ENCODE measurements at regions not wholly inside any gene's neighbourhood (a gene's known extent, or its start where the extent isn't known, plus 50 kb on each side); places are given as distances from the start of the nearest gene placed in this dataset.

GRCh38 chr6:22658183-22658582 is 88.8 kb downstream of the HDGFL1 start:
- Mint-ChIP-seq H3K27ac (no peak overlapping the region), H3K27me3 (no peaks in the 10 kb centered on the region)

GRCh38 chr6:22658934-22659333 is 89.6 kb downstream of the HDGFL1 start:
- ATAC-seq, result no peak
- H3K4me1 Mint-ChIP-seq, result no peaks in the 10 kb centered on the region

More at GRCh38 chr6:22658183-22658582, 88.8 kb downstream of the HDGFL1 start:
- no peaks in the 10 kb centered on the region for H3K36me3 Mint-ChIP-seq
- ATAC-seq, result no peak
- H3K9me3 Mint-ChIP-seq, result peaks cover 9% of the 10 kb centered on the region
- H3K4me1 Mint-ChIP-seq, result no peaks in the 10 kb centered on the region
- no peak overlapping the region for H3K4me3 Mint-ChIP-seq

GRCh38 chr6:22664968-22665367 is 95.6 kb downstream of the HDGFL1 start:
- Mint-ChIP-seq H3K9me3 (peaks cover 12% of the 10 kb centered on the region), H3K27me3 (no peaks in the 10 kb centered on the region)

More at GRCh38 chr6:22658934-22659333, 89.6 kb downstream of the HDGFL1 start:
- no peak overlapping the region for H3K4me3 Mint-ChIP-seq
- H3K27ac Mint-ChIP-seq, result no peak overlapping the region
- no peaks in the 10 kb centered on the region for H3K27me3 Mint-ChIP-seq
- H3K9me3 Mint-ChIP-seq, result peaks cover 7% of the 10 kb centered on the region
- H3K36me3 Mint-ChIP-seq, result no peaks in the 10 kb centered on the region

GRCh38 chr6:22666021-22666420 is 96.7 kb downstream of the HDGFL1 start:
- Mint-ChIP-seq H3K4me1 (no peaks in the 10 kb centered on the region), H3K4me3 (no peak overlapping the region), H3K27ac (no peak overlapping the region), H3K36me3 (no peaks in the 10 kb centered on the region), H3K9me3 (peaks cover 11% of the 10 kb centered on the region), H3K27me3 (no peaks in the 10 kb centered on the region)
- ATAC-seq, result no peak

More at GRCh38 chr6:22664968-22665367, 95.6 kb downstream of the HDGFL1 start:
- Mint-ChIP-seq H3K27ac (no peak overlapping the region), H3K4me3 (no peak overlapping the region), H3K36me3 (no peaks in the 10 kb centered on the region), H3K4me1 (no peaks in the 10 kb centered on the region)
- ATAC-seq, result no peak

GRCh38 chr6:22666586-22666985 is 97.2 kb downstream of the HDGFL1 start:
- ATAC-seq, result no peak
- H3K27ac Mint-ChIP-seq, result no peak overlapping the region
- H3K9me3 Mint-ChIP-seq, result peaks cover 9% of the 10 kb centered on the region
- H3K4me3 Mint-ChIP-seq, result no peak overlapping the region
- H3K36me3 Mint-ChIP-seq, result no peaks in the 10 kb centered on the region
- no peaks in the 10 kb centered on the region for H3K27me3 Mint-ChIP-seq
- no peaks in the 10 kb centered on the region for H3K4me1 Mint-ChIP-seq

- no peak overlapping the region for H3K4me3 Mint-ChIP-seq
- no peaks in the 10 kb centered on the region for H3K36me3 Mint-ChIP-seq
- H3K4me1 Mint-ChIP-seq, result no peaks in the 10 kb centered on the region
- H3K27me3 Mint-ChIP-seq, result no peaks in the 10 kb centered on the region
- ATAC-seq, result no peak
- H3K9me3 Mint-ChIP-seq, result peaks cover 5% of the 10 kb centered on the region
- H3K27ac Mint-ChIP-seq, result no peak overlapping the region
These were observed 98.5 kb downstream of the HDGFL1 start for GRCh38 chr6:22667855-22668254.

- H3K9me3 Mint-ChIP-seq, result peaks cover 5% of the 10 kb centered on the region
- no peak overlapping the region for H3K27ac Mint-ChIP-seq
- no peaks in the 10 kb centered on the region for H3K27me3 Mint-ChIP-seq
- no peak for ATAC-seq
- no peak overlapping the region for H3K4me3 Mint-ChIP-seq
- no peaks in the 10 kb centered on the region for H3K4me1 Mint-ChIP-seq
- no peaks in the 10 kb centered on the region for H3K36me3 Mint-ChIP-seq
These were observed 98.9 kb downstream of the HDGFL1 start for GRCh38 chr6:22668307-22668706.

- Mint-ChIP-seq H3K27me3 (no peaks in the 10 kb centered on the region), H3K4me3 (no peak overlapping the region), H3K4me1 (no peaks in the 10 kb centered on the region), H3K9me3 (peaks cover 5% of the 10 kb centered on the region), H3K36me3 (no peaks in the 10 kb centered on the region), H3K27ac (no peak overlapping the region)
- ATAC-seq, result no peak
These were observed 99.4 kb downstream of the HDGFL1 start for GRCh38 chr6:22668717-22669116.

- Mint-ChIP-seq H3K36me3 (no peaks in the 10 kb centered on the region), H3K27ac (no peak overlapping the region), H3K9me3 (peaks cover 1% of the 10 kb centered on the region), H3K4me3 (no peak overlapping the region), H3K4me1 (no peaks in the 10 kb centered on the region), H3K27me3 (no peaks in the 10 kb centered on the region)
- no peak for ATAC-seq
These were observed 101.2 kb downstream of the HDGFL1 start for GRCh38 chr6:22670605-22671004.

GRCh38 chr6:22673474-22673873 is 104.1 kb downstream of the HDGFL1 start:
- H3K27me3 Mint-ChIP-seq, result no peaks in the 10 kb centered on the region
- H3K36me3 Mint-ChIP-seq, result no peaks in the 10 kb centered on the region
- H3K27ac Mint-ChIP-seq, result no peak overlapping the region
- no peaks in the 10 kb centered on the region for H3K9me3 Mint-ChIP-seq
- no peaks in the 10 kb centered on the region for H3K4me1 Mint-ChIP-seq
- no peak overlapping the region for H3K4me3 Mint-ChIP-seq
- ATAC-seq, result no peak

GRCh38 chr6:22680950-22681349 is 111.6 kb downstream of the HDGFL1 start:
- no peaks in the 10 kb centered on the region for H3K27me3 Mint-ChIP-seq
- no peak overlapping the region for H3K4me3 Mint-ChIP-seq
- no peak for ATAC-seq
- no peaks in the 10 kb centered on the region for H3K36me3 Mint-ChIP-seq
- H3K4me1 Mint-ChIP-seq, result no peaks in the 10 kb centered on the region
- H3K27ac Mint-ChIP-seq, result no peak overlapping the region
- peaks cover 7% of the 10 kb centered on the region for H3K9me3 Mint-ChIP-seq

- no peak for ATAC-seq
- no peaks in the 10 kb centered on the region for H3K4me1 Mint-ChIP-seq
- no peak overlapping the region for H3K4me3 Mint-ChIP-seq
- peaks cover 8% of the 10 kb centered on the region for H3K9me3 Mint-ChIP-seq
- H3K36me3 Mint-ChIP-seq, result no peaks in the 10 kb centered on the region
- H3K27ac Mint-ChIP-seq, result no peak overlapping the region
- no peaks in the 10 kb centered on the region for H3K27me3 Mint-ChIP-seq
These were observed 112.4 kb downstream of the HDGFL1 start for GRCh38 chr6:22681761-22682160.

- Mint-ChIP-seq H3K9me3 (peaks cover 8% of the 10 kb centered on the region), H3K4me1 (no peaks in the 10 kb centered on the region), H3K4me3 (no peak overlapping the region), H3K27ac (no peak overlapping the region), H3K36me3 (no peaks in the 10 kb centered on the region), H3K27me3 (no peaks in the 10 kb centered on the region)
- no peak for ATAC-seq
These were observed 113.6 kb downstream of the HDGFL1 start for GRCh38 chr6:22682979-22683378.

- H3K9me3 Mint-ChIP-seq, result peaks cover 11% of the 10 kb centered on the region
- no peaks in the 10 kb centered on the region for H3K36me3 Mint-ChIP-seq
- H3K27ac Mint-ChIP-seq, result no peak overlapping the region
- no peaks in the 10 kb centered on the region for H3K27me3 Mint-ChIP-seq
- ATAC-seq, result no peak
- no peaks in the 10 kb centered on the region for H3K4me1 Mint-ChIP-seq
- H3K4me3 Mint-ChIP-seq, result no peak overlapping the region
These were observed 121.1 kb downstream of the HDGFL1 start for GRCh38 chr6:22690446-22690845.

GRCh38 chr6:22694092-22694724 is 124.8 kb downstream of the HDGFL1 start:
- Mint-ChIP-seq H3K9me3 (peaks cover 7% of the 10 kb centered on the region), H3K27ac (no peak overlapping the region), H3K4me1 (no peaks in the 10 kb centered on the region), H3K27me3 (no peaks in the 10 kb centered on the region), H3K4me3 (no peak overlapping the region), H3K36me3 (no peaks in the 10 kb centered on the region)
- ATAC-seq, result no peak

GRCh38 chr6:22696481-22696880 is 127.1 kb downstream of the HDGFL1 start:
- Mint-ChIP-seq H3K4me3 (no peak overlapping the region), H3K9me3 (no peaks in the 10 kb centered on the region), H3K4me1 (no peaks in the 10 kb centered on the region), H3K27ac (no peak overlapping the region), H3K27me3 (no peaks in the 10 kb centered on the region), H3K36me3 (no peaks in the 10 kb centered on the region)
- no peak for ATAC-seq
